ENCODE measurements at regions not wholly inside any gene's neighbourhood (a gene's known extent, or its start where the extent isn't known, plus 50 kb on each side); places are given as distances from the start of the nearest gene placed in this dataset.

GRCh38 chr21:32834211-32834915 lies 62.8 kb upstream of the PAXBP1 start:
- H3K27ac ChIP-seq (ENCODE audit: poor library complexity, severe bottlenecking) = no peak overlapping the region
- DNase-seq (ENCODE audit: low spot score) (no peak), ATAC-seq (ENCODE audit: low read depth) (no peak)
- peaks cover 5% of the 10 kb centered on the region for H3K9me3 ChIP-seq (ENCODE audit: severe bottlenecking)
- H3K4me3 ChIP-seq (ENCODE audit: severe bottlenecking) = no peak overlapping the region
- TF ChIP-seq CTCF (IDR thresholded peaks at IDR 0.05; ENCODE audit: poor library complexity, severe bottlenecking) = no peak
- no peaks in the 10 kb centered on the region for H3K36me3 ChIP-seq (ENCODE audit: low read depth)
- H3K4me1 ChIP-seq (ENCODE audit: insufficient read depth, poor library complexity, severe bottlenecking) = no peaks in the 10 kb centered on the region
- H3K27me3 ChIP-seq (ENCODE audit: insufficient read depth, poor library complexity, severe bottlenecking) = peaks cover 12% of the 10 kb centered on the region

GRCh38 chr21:32834916-32835235 lies 63.3 kb upstream of the PAXBP1 start:
- H3K36me3 ChIP-seq (ENCODE audit: low read depth) = no peaks in the 10 kb centered on the region
- no peak overlapping the region for H3K27ac ChIP-seq (ENCODE audit: poor library complexity, severe bottlenecking)
- H3K4me1 ChIP-seq (ENCODE audit: insufficient read depth, poor library complexity, severe bottlenecking) = no peaks in the 10 kb centered on the region
- no peak for DNase-seq (ENCODE audit: low spot score)
- no peak overlapping the region for H3K4me3 ChIP-seq (ENCODE audit: severe bottlenecking)
- peaks cover 16% of the 10 kb centered on the region for H3K27me3 ChIP-seq (ENCODE audit: insufficient read depth, poor library complexity, severe bottlenecking)
- no peak for ATAC-seq (ENCODE audit: low read depth)
- no peak for TF ChIP-seq CTCF (IDR thresholded peaks at IDR 0.05; ENCODE audit: poor library complexity, severe bottlenecking)
- peaks cover 5% of the 10 kb centered on the region for H3K9me3 ChIP-seq (ENCODE audit: severe bottlenecking)

GRCh38 chr21:32842146-32842545 lies 70.6 kb upstream of the PAXBP1 start:
- H3K4me1 ChIP-seq (ENCODE audit: insufficient read depth, poor library complexity, severe bottlenecking) = no peaks in the 10 kb centered on the region
- H3K36me3 ChIP-seq (ENCODE audit: low read depth) = no peaks in the 10 kb centered on the region
- no peak overlapping the region for H3K27ac ChIP-seq (ENCODE audit: poor library complexity, severe bottlenecking)
- H3K9me3 ChIP-seq (ENCODE audit: severe bottlenecking) = no peaks in the 10 kb centered on the region
- ATAC-seq (ENCODE audit: low read depth) = no peak
- no peak for DNase-seq (ENCODE audit: low spot score)
- no peak for TF ChIP-seq CTCF (IDR thresholded peaks at IDR 0.05; ENCODE audit: poor library complexity, severe bottlenecking)
- no peak overlapping the region for H3K4me3 ChIP-seq (ENCODE audit: severe bottlenecking)
- H3K27me3 ChIP-seq (ENCODE audit: insufficient read depth, poor library complexity, severe bottlenecking) = peaks cover 9% of the 10 kb centered on the region

- peaks cover 17% of the 10 kb centered on the region for H3K27me3 ChIP-seq (ENCODE audit: insufficient read depth, poor library complexity, severe bottlenecking)
- DNase-seq (ENCODE audit: low spot score) (no peak), ATAC-seq (ENCODE audit: low read depth) (no peak)
- no peaks in the 10 kb centered on the region for H3K36me3 ChIP-seq (ENCODE audit: low read depth)
- TF ChIP-seq CTCF (IDR thresholded peaks at IDR 0.05; ENCODE audit: poor library complexity, severe bottlenecking) = no peak
- H3K4me3 ChIP-seq (ENCODE audit: severe bottlenecking) = no peak overlapping the region
- H3K4me1 ChIP-seq (ENCODE audit: insufficient read depth, poor library complexity, severe bottlenecking) = no peaks in the 10 kb centered on the region
- no peaks in the 10 kb centered on the region for H3K9me3 ChIP-seq (ENCODE audit: severe bottlenecking)
- H3K27ac ChIP-seq (ENCODE audit: poor library complexity, severe bottlenecking) = no peak overlapping the region
Measured at GRCh38 chr21:32843561-32843960, 72.0 kb upstream of the PAXBP1 start.

GRCh38 chr21:32844076-32844475 lies 72.5 kb upstream of the PAXBP1 start:
- Histone ChIP-seq H3K4me1 (ENCODE audit: insufficient read depth, poor library complexity, severe bottlenecking) (no peaks in the 10 kb centered on the region), H3K27me3 (ENCODE audit: insufficient read depth, poor library complexity, severe bottlenecking) (peaks cover 16% of the 10 kb centered on the region), H3K9me3 (ENCODE audit: severe bottlenecking) (no peaks in the 10 kb centered on the region), H3K4me3 (ENCODE audit: severe bottlenecking) (no peak overlapping the region), H3K27ac (ENCODE audit: poor library complexity, severe bottlenecking) (no peak overlapping the region), H3K36me3 (ENCODE audit: low read depth) (no peaks in the 10 kb centered on the region)
- TF ChIP-seq CTCF (IDR thresholded peaks at IDR 0.05; ENCODE audit: poor library complexity, severe bottlenecking) = no peak
- ATAC-seq (ENCODE audit: low read depth) (no peak), DNase-seq (ENCODE audit: low spot score) (no peak)
